ENCODE measurements at regions not wholly inside any gene's neighbourhood (a gene's known extent, or its start where the extent isn't known, plus 50 kb on each side); places are given as distances from the start of the nearest gene placed in this dataset.

GRCh38 chr2:59746291-59746690, 807.2 kb downstream of the BCL11A start:
- intact Hi-C loops (cut with micrococcal nuclease), result no loop called here
- no peaks in the 10 kb centered on the region for H3K4me1 Mint-ChIP-seq

DNA sequence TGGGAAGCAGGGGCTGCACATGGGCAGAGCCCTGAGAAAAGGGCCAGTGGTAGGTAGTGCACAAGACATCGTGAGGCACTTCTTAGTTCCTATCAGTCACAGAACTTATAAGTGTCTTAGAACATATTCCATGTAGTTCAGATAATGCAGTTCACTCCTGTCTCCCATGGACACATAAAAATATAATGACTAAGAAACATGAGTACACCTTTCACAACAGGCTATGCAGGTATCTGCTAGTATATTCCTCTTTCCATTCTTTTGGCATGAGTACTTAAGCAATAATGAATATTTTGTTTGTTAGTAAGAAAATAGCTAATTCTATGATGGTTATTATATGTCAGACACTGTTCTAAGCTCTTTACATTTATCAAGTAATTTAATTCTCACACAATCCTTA, 808.4 kb downstream of the BCL11A start:
- H3K9me3 Mint-ChIP-seq (ENCODE audit: insufficient read depth), result no peaks in the 10 kb centered on the region
- Histone ChIP-seq H3K9ac (ENCODE audit: low read length) (no peak overlapping the region), H3K4me2 (replicated peaks; ENCODE audit: low read depth, low read length, poor library complexity, severe bottlenecking) (no peak overlapping the region), H3K36me3 (replicated peaks in 1 of 2; ENCODE audit: control extremely low read depth in 1 of 2, control insufficient read depth in 1 of 2, extremely low read depth in 1 of 2, insufficient read depth in 2 of 2, low read length in 1 of 2) (no peaks in the 10 kb centered on the region), H3K27ac (ENCODE audit: low read length in 2 of 2) (no peak overlapping the region), H3K4me3 (ENCODE audit: control extremely low read depth in 1 of 5, extremely low read depth in 1 of 5, insufficient read depth in 1 of 5, low read depth in 2 of 5, low read length in 4 of 5) (no peak overlapping the region), H2AFZ (ENCODE audit: insufficient read depth, low read depth, low read length, poor library complexity, severe bottlenecking) (no peak overlapping the region), H4K20me1 (ENCODE audit: control insufficient read depth, insufficient read depth, low read length, poor library complexity, severe bottlenecking) (no peaks in the 10 kb centered on the region), H3K4me1 (ENCODE audit: control insufficient read depth in 2 of 2, insufficient read depth in 2 of 2, low read length in 2 of 2) (no peaks in the 10 kb centered on the region), H3K27me3 (replicated peaks in 1 of 4; ENCODE audit: control extremely low read depth in 1 of 4, control insufficient read depth in 3 of 4, insufficient read depth in 4 of 4, low read length in 3 of 4) (no peaks in the 10 kb centered on the region), H3K9me3 (ENCODE audit: control extremely low read depth in 1 of 3, control insufficient read depth in 2 of 3, insufficient read depth in 1 of 3, low read length in 2 of 3) (no peaks in the 10 kb centered on the region), H3K79me2 (ENCODE audit: control insufficient read depth, insufficient read depth, low read length) (no peaks in the 10 kb centered on the region)
- ATAC-seq (ENCODE audit: low read depth) (no peak), DNase-seq (no peak)
- H3K27ac Mint-ChIP-seq, result no peak overlapping the region
- intact Hi-C loops (cut with micrococcal nuclease), result no loop called here
- 100% methylated on average over 1 of the region's 1 CpG for WGBS (ENCODE audit: insufficient coverage)
- TF ChIP-seq, protein P1, sequence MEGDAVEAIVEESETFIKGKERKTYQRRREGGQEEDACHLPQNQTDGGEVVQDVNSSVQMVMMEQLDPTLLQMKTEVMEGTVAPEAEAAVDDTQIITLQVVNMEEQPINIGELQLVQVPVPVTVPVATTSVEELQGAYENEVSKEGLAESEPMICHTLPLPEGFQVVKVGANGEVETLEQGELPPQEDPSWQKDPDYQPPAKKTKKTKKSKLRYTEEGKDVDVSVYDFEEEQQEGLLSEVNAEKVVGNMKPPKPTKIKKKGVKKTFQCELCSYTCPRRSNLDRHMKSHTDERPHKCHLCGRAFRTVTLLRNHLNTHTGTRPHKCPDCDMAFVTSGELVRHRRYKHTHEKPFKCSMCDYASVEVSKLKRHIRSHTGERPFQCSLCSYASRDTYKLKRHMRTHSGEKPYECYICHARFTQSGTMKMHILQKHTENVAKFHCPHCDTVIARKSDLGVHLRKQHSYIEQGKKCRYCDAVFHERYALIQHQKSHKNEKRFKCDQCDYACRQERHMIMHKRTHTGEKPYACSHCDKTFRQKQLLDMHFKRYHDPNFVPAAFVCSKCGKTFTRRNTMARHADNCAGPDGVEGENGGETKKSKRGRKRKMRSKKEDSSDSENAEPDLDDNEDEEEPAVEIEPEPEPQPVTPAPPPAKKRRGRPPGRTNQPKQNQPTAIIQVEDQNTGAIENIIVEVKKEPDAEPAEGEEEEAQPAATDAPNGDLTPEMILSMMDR (IDR thresholded peaks at IDR 0.05), result no peak
- TF ChIP-seq EZH2 (IDR thresholded peaks at IDR 0.05; ENCODE audit: borderline replicate concordance, insufficient read depth, low read depth, low read length, poor library complexity, severe bottlenecking), result no peak
- POLR2A ChIA-PET, result no interaction called here
- CTCF ChIA-PET, result no interaction called here
- H3K4me1 Mint-ChIP-seq, result no peaks in the 10 kb centered on the region
- H3K4me3 Mint-ChIP-seq, result no peak overlapping the region
- peaks cover 17% of the 10 kb centered on the region for H3K27me3 Mint-ChIP-seq

More at GRCh38 chr2:59746291-59746690, 807.2 kb downstream of the BCL11A start:
- no peak for DNase-seq
- no peak overlapping the region for H2AFZ ChIP-seq (ENCODE audit: insufficient read depth, low read depth, low read length, poor library complexity, severe bottlenecking)
- WGBS (ENCODE audit: insufficient coverage), result no CpG with 5 or more reads among the region's 1 CpG
- H3K4me1 ChIP-seq (ENCODE audit: control insufficient read depth in 2 of 2, insufficient read depth in 2 of 2, low read length in 2 of 2), result no peaks in the 10 kb centered on the region
- H3K27ac ChIP-seq (ENCODE audit: low read length in 2 of 2), result no peak overlapping the region
- no peaks in the 10 kb centered on the region for H3K79me2 ChIP-seq (ENCODE audit: control insufficient read depth, insufficient read depth, low read length)
- peaks cover 12% of the 10 kb centered on the region for H3K27me3 Mint-ChIP-seq
- H4K20me1 ChIP-seq (ENCODE audit: control insufficient read depth, insufficient read depth, low read length, poor library complexity, severe bottlenecking), result no peaks in the 10 kb centered on the region
- no peak overlapping the region for H3K4me2 ChIP-seq (replicated peaks; ENCODE audit: low read depth, low read length, poor library complexity, severe bottlenecking)
- no peak overlapping the region for H3K27ac Mint-ChIP-seq
- H3K9me3 ChIP-seq (ENCODE audit: control extremely low read depth in 1 of 3, control insufficient read depth in 2 of 3, insufficient read depth in 1 of 3, low read length in 2 of 3), result no peaks in the 10 kb centered on the region
- no peaks in the 10 kb centered on the region for H3K9me3 Mint-ChIP-seq (ENCODE audit: insufficient read depth)
- H3K9ac ChIP-seq (ENCODE audit: low read length), result no peak overlapping the region
- H3K4me3 Mint-ChIP-seq, result no peak overlapping the region
- H3K4me3 ChIP-seq (ENCODE audit: control extremely low read depth in 1 of 5, extremely low read depth in 1 of 5, insufficient read depth in 1 of 5, low read depth in 2 of 5, low read length in 4 of 5), result no peak overlapping the region
- POLR2A ChIA-PET, result no interaction called here
- CTCF ChIA-PET, result no interaction called here
- TF ChIP-seq EZH2 (IDR thresholded peaks at IDR 0.05; ENCODE audit: borderline replicate concordance, insufficient read depth, low read depth, low read length, poor library complexity, severe bottlenecking), result no peak
- TF ChIP-seq, protein P1 (IDR thresholded peaks at IDR 0.05), result no peak
- no peaks in the 10 kb centered on the region for H3K36me3 ChIP-seq (replicated peaks in 1 of 2; ENCODE audit: control extremely low read depth in 1 of 2, control insufficient read depth in 1 of 2, extremely low read depth in 1 of 2, insufficient read depth in 2 of 2, low read length in 1 of 2)
- no peak for ATAC-seq (ENCODE audit: low read depth)
- no peaks in the 10 kb centered on the region for H3K27me3 ChIP-seq (replicated peaks in 1 of 4; ENCODE audit: control extremely low read depth in 1 of 4, control insufficient read depth in 3 of 4, insufficient read depth in 4 of 4, low read length in 3 of 4)
